SK-N-SH (cell line): ENCODE measurements at regions not wholly inside any gene's neighbourhood (a gene's known extent, or its start where the extent isn't known, plus 50 kb on each side); places are given as distances from the start of the nearest gene placed in this dataset.

Source experiments
- CTCF ChIP-seq: fragments of 200-600 bp; sonication (generic); IDR thresholded peaks from 2 replicates; pipeline ENCODE4 v1.6.1; 2017; ENCODE audit warnings: antibody characterized with exemption, mild to moderate bottlenecking, moderate library complexity
- EP300 ChIP-seq, 2 experiments: IDR thresholded peaks; 2 replicates each; pipeline versions ENCODE4 v1.4.0 to v1.6.1; 2012; ENCODE audit warnings: borderline replicate concordance in 1 of 2, low read depth in 1 of 2, low read length in 1 of 2
- EZH2phosphoT487 ChIP-seq: fragments of 200-600 bp; sonication (generic); IDR thresholded peaks from 2 replicates; pipeline ENCODE4 v1.6.1; 2017; ENCODE audit warnings: low read depth, mixed run types, mild to moderate bottlenecking, antibody characterized with exemption, moderate library complexity, borderline replicate concordance
- JUND ChIP-seq: IDR thresholded peaks from 2 replicates; pipeline ENCODE4 v1.4.0; 2012
- MAX ChIP-seq: IDR thresholded peaks from 2 replicates; pipeline ENCODE4 v1.4.0; 2012; ENCODE audit warnings: low read depth
- PBX3 ChIP-seq: IDR thresholded peaks from 2 replicates; pipeline ENCODE4; 2012
- POLR2AphosphoS5 ChIP-seq: IDR thresholded peaks from 2 replicates; pipeline ENCODE4 v1.6.1; 2012; ENCODE audit warnings: low read depth, low read length
- RAD21 ChIP-seq: IDR thresholded peaks from 2 replicates; pipeline ENCODE4 v1.6.1; 2012; ENCODE audit warnings: mild to moderate bottlenecking, low read length
- TAF1 ChIP-seq: IDR thresholded peaks from 2 replicates; pipeline ENCODE4 v1.6.1; 2012; ENCODE audit warnings: low read depth, mild to moderate bottlenecking, low read length, moderate library complexity, borderline replicate concordance
- TCF12 ChIP-seq: IDR thresholded peaks from 2 replicates; pipeline ENCODE4 v1.4.0; 2012

- TF ChIP-seq CTCF: no peak
- no peak for TF ChIP-seq TCF12
- no peak for TF ChIP-seq JUND
- no peak for TF ChIP-seq MAX
- no peak for TF ChIP-seq TAF1
- TF ChIP-seq EZH2phosphoT487: no peak
- TF ChIP-seq PBX3: no peak
- no peak for TF ChIP-seq EP300 (IDR thresholded peaks at IDR 0.05; ENCODE audit: borderline replicate concordance in 1 of 2, low read depth in 1 of 2, low read length in 1 of 2)
- TF ChIP-seq POLR2AphosphoS5: no peak
- TF ChIP-seq RAD21: no peak
These were observed 54.5 kb upstream of the CXCL12 start for GRCh38 chr10:44439239-44439957.
